GM18499 (cell line): ENCODE measurements at regions not wholly inside any gene's neighbourhood (a gene's known extent, or its start where the extent isn't known, plus 50 kb on each side); places are given as distances from the start of the nearest gene placed in this dataset.

Experiments
- ATAC-seq: cut with Tn5 transposase; IDR thresholded peaks from one replicate; pipeline ENCODE4 v1.9.1; 2021; ENCODE audit warnings: moderate number of reproducible peaks; ENCODE audit not compliant: insufficient read depth, unreplicated experiment

GRCh38 chr1:164953815-164954214 lies 394.8 kb downstream of the PBX1 start:
- ATAC-seq: no peak

- no peak for ATAC-seq
These were observed 394.1 kb downstream of the PBX1 start for GRCh38 chr1:164953098-164953497.

GRCh38 chr1:164951508-164951907 lies 392.5 kb downstream of the PBX1 start:
- no peak for ATAC-seq

- ATAC-seq: no peak
These were observed 391.6 kb downstream of the PBX1 start for GRCh38 chr1:164950541-164950986.

- no peak for ATAC-seq
These were observed 390.9 kb downstream of the PBX1 start for GRCh38 chr1:164949771-164950471.

GRCh38 chr1:164948101-164948500 lies 389.1 kb downstream of the PBX1 start:
- no peak for ATAC-seq

- ATAC-seq: no peak
These were observed 378.3 kb downstream of the PBX1 start for GRCh38 chr1:164937291-164937690.

GRCh38 chr1:164932580-164932979 lies 373.6 kb downstream of the PBX1 start:
- ATAC-seq: no peak

GRCh38 chr1:164930833-164931232 lies 371.8 kb downstream of the PBX1 start:
- ATAC-seq: no peak

GRCh38 chr1:164930241-164930640 lies 371.3 kb downstream of the PBX1 start:
- ATAC-seq: no peak

GRCh38 chr1:164928232-164928812 lies 369.3 kb downstream of the PBX1 start:
- no peak for ATAC-seq

GRCh38 chr1:164926107-164926506 lies 367.1 kb downstream of the PBX1 start:
- no peak for ATAC-seq

- ATAC-seq: no peak
These were observed 363.6 kb downstream of the PBX1 start for GRCh38 chr1:164922585-164922984.

- ATAC-seq: no peak
These were observed 362.5 kb downstream of the PBX1 start for GRCh38 chr1:164921493-164921892.

- no peak for ATAC-seq
These were observed 359.2 kb downstream of the PBX1 start for GRCh38 chr1:164918140-164918539.

GRCh38 chr1:164914208-164914607 lies 355.2 kb downstream of the PBX1 start:
- ATAC-seq: no peak

- ATAC-seq: no peak
These were observed 353.3 kb downstream of the PBX1 start for GRCh38 chr1:164912290-164912689.

- no peak for ATAC-seq
These were observed 351.7 kb downstream of the PBX1 start for GRCh38 chr1:164910671-164911070.

- no peak for ATAC-seq
These were observed 348.7 kb downstream of the PBX1 start for GRCh38 chr1:164907666-164908065.

- no peak for ATAC-seq
These were observed 346.9 kb downstream of the PBX1 start for GRCh38 chr1:164905869-164906268.

GRCh38 chr1:164902491-164902890 lies 343.5 kb downstream of the PBX1 start:
- ATAC-seq: no peak
